Omental fat pad (tissue), 3 donors: ENCODE measurements at regions not wholly inside any gene's neighbourhood (a gene's known extent, or its start where the extent isn't known, plus 50 kb on each side); places are given as distances from the start of the nearest gene placed in this dataset.

Source experiments
- ATAC-seq: fragments of 150-250 bp; one replicate; pipeline ENCODE4 v1.9.1; 2016; ENCODE audit warnings: mild to moderate bottlenecking, moderate library complexity; ENCODE audit not compliant: low FRiP score
- DNase-seq: peaks from one replicate; pipeline ENCODE4 v3.0.0-alpha.2; 2019; ENCODE audit warnings: low spot score
- CTCF ChIP-seq, 3 donors: fragments of 450-650 bp; IDR thresholded peaks; one replicate each; pipeline ENCODE4 v1.5.1; 2016 to 2017; ENCODE audit warnings: antibody characterized with exemption in 3 of 3, mild to moderate bottlenecking in 3 of 3, moderate library complexity in 2 of 3

- DNase-seq (no peak), ATAC-seq (no peak)
- TF ChIP-seq CTCF (IDR thresholded peaks at IDR 0.05) = no peak
Observed at GRCh38 chr5:167816864-167817263, 474.6 kb upstream of the WWC1 start.

- ATAC-seq (no peak), DNase-seq (no peak)
- TF ChIP-seq CTCF (IDR thresholded peaks at IDR 0.05) = no peak
Observed at GRCh38 chr5:167819406-167819805, 472.0 kb upstream of the WWC1 start.

GRCh38 chr5:167820101-167820990, 471.1 kb upstream of the WWC1 start:
- no peak for TF ChIP-seq CTCF (IDR thresholded peaks at IDR 0.05)
- ATAC-seq (no peak), DNase-seq (no peak)

- DNase-seq = no peak
- TF ChIP-seq CTCF (IDR thresholded peaks at IDR 0.05) = no peak
- ATAC-seq = no peak
Observed at GRCh38 chr5:167821151-167821550, 470.3 kb upstream of the WWC1 start.

- TF ChIP-seq CTCF (IDR thresholded peaks at IDR 0.05) = no peak
- DNase-seq (no peak), ATAC-seq (no peak)
Observed at GRCh38 chr5:167821669-167822068, 469.8 kb upstream of the WWC1 start.

- DNase-seq (no peak), ATAC-seq (no peak)
- no peak for TF ChIP-seq CTCF (IDR thresholded peaks at IDR 0.05)
Observed at GRCh38 chr5:167822241-167822640, 469.2 kb upstream of the WWC1 start.

GRCh38 chr5:167823405-167823804, 468.0 kb upstream of the WWC1 start:
- TF ChIP-seq CTCF (IDR thresholded peaks at IDR 0.05) = no peak
- DNase-seq = no peak
- no peak for ATAC-seq
